Stimulated activated CD8-positive, alpha-beta memory T cell treated with anti-CD3 and anti-CD28 coated beads, Interleukin-7, amount 100 ng/mL, for 24 hours (primary cell): ENCODE measurements at regions not wholly inside any gene's neighbourhood (a gene's known extent, or its start where the extent isn't known, plus 50 kb on each side); places are given as distances from the start of the nearest gene placed in this dataset.
"Not testable (repeated sequence)": the region's sequence is repeated elsewhere in the genome, so short reads cannot be mapped to it uniquely, and the experiment has no call there.

ENCODE experiments used
- DNase-seq: peaks from one replicate; pipeline ENCODE4 v3.0.0-alpha.2; 2020; ENCODE audit warnings: low read depth

- no peak for DNase-seq
Observed at GRCh38 chr5:110306650-110307049, 419.8 kb downstream of the TMEM232 start.

DNA sequence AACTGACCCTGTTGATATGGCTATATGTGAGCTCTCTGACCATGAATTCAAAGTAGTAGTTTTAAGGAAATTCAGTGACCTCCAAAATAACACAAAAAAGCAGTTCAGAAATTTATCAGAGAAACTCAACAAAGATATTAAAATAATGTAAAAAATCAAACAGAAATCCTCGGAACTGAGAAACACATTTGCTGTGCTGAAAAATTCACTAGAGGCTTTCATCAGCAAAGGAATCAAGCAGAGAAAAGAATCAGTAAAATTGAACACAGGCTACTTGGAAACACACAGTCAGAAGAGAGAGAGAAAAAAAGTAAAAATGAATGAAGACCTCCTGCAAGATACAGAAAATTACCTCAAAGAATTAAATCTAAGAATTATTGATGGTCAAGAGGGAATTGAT lies 417.2 kb downstream of the TMEM232 start:
- DNase-seq = no peak

DNA sequence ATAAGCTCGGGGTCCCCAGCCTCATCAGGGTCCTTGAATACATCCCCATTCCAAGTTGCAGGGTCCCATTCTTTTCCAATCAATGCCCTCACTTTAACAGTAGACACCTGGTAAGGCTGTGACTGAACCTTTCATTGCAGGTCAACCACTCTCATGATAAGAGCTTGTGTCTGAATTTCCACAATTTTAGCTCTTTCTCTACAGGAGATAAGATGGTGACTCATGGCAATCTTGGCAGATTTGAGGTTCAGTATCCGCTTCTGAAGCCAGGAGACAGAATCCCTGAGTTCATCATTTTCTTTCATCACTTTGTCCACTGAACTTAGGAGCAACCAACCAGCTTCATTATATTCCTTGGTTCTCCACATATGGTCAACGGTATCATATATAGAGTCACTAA lies 409.9 kb downstream of the TMEM232 start:
- DNase-seq = not testable (repeated sequence)

GRCh38 chr5:110321117-110321516 lies 405.4 kb downstream of the TMEM232 start:
- DNase-seq = no peak

DNA sequence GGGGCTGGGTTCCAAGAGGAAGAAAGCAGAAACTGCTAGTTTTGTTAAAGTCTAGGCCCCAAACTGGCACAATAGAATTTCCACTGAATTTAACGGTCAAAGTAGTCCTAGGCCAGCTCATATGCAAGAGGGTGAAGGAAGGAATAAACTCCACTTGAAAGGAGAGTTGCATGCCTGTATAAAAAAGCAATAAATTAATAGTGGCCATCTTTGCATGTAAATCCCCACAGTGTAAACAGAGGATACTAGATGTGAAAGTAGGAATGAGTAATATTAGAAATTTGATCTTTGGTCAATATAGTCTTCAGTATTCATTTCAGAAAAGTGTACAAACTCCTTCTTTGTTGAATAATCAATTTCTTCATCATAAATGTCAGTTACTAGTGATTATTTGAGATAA lies 403.1 kb downstream of the TMEM232 start:
- no peak for DNase-seq

DNA sequence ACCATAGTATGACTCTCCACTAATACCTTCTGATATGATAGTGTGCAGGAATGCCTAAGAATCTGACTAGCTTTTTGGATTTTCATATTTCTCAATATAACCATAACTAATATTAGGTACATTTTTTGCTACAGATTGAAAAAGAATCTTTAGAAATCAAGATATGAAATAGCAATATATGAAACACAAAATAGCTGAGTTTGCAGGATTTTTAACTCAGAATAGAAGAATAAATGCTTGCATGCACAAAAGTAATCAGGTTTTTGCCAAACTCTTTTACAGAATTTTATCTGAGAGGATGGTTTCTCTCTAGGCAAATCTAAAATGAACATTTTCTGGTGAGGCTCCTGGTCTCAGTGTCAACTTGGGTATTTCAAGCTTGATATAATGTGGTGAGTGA lies 402.6 kb downstream of the TMEM232 start:
- no peak for DNase-seq

GRCh38 chr5:110324876-110325275 lies 401.6 kb downstream of the TMEM232 start:
- no peak for DNase-seq

DNA sequence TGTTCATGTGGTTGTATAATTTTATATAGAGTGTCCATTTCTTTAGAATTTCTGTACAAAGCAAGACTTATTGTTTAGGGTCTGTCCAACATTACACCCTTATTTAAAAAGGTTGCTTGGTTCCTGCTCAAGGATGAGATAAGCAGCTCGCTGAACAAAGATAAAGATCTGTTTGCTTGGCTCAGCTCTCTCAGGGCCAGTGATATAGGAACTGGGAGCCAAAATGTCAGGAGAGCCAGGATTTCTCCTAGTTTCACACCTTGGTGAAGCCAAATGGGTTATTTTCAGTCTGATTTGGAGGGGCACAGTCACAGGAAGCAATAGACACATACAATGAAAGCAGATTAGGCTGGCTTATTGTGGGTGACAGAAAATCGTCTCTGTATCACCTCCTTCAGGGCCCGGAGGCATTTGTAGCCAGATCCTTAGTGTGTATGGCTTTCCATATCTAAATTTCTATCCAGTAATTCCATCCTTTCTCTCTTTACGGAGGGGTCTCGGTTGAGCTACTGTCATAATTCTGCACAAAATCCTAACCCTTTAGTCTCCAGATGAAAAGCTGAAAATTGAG lies 396.4 kb downstream of the TMEM232 start:
- DNase-seq = no peak

GRCh38 chr5:110333384-110333783 lies 393.1 kb downstream of the TMEM232 start:
- DNase-seq = no peak

DNA sequence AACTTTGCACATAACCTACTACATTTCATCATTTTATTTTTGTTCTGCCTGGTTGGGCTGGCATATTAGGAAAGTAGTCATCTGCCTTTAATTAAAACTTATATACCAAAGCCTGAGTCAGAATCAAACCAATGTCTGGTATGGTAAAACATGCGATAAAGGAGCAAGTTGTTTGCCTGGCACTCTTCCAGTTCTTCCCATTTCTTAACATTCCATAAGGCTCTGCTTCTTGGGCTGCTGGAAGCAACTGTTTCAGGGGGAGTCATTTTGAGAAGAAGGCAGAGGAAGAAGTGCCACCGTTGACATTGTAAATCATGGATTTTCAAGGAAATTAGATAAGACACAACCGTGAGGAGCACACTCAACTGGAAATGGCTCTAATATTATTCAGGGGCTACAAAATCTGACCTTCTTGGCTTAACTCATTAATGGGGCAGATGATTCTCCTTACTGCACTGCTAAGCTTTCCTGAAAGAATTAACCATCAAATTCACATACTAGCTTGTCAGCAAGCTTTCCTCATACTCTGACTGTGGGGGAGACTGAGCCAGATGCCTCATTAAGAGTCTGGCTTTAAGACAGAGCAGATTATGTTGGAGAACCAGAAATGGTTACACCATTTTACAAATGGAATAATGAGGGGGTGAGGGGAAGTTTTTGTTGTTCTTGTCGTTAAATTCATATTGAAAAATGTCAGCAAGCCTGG lies 391.0 kb downstream of the TMEM232 start:
- DNase-seq = no peak

- no peak for DNase-seq
Observed at GRCh38 chr5:110338341-110339083, 388.0 kb downstream of the TMEM232 start.

DNA sequence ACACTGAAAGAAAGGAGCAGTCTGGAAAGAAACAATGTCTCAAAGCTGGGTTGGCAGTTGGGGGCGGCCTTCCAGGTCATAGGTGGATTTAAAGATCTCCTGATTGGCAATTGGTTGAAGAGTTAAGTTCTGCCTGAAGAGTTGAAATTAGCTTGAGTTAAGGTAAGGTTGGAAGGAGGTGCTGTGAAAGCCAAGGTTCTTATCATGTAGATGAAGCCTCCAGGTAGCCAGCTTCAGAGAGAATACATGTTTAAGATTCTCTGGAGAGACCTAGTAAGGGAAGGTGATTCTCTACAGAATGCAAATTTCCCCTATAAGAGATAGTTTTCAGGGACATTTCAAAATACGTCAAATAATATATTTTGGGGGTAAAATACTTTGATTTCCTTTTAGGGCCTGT lies 387.1 kb downstream of the TMEM232 start:
- no peak for DNase-seq

DNA sequence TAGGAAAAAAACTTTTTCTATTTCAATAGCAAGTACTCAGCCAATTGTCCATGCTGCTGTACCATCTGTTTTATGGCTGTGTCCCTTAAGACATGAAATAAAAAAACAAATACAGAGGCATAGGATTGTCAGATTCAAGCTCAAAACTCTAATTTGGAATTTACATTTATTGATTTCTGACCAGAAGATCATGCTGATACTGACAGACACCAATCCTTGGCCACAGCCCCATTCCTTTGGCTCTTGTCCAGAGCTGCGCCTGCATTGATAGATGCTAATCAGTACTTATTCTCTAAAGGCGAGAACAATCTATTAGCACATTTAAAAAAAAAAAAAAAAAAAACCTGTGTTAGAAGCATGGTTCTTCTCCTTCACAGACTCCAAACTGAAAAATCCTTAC lies 384.6 kb downstream of the TMEM232 start:
- no peak for DNase-seq

- no peak for DNase-seq
Observed at GRCh38 chr5:110342683-110343082, 383.8 kb downstream of the TMEM232 start.

DNA sequence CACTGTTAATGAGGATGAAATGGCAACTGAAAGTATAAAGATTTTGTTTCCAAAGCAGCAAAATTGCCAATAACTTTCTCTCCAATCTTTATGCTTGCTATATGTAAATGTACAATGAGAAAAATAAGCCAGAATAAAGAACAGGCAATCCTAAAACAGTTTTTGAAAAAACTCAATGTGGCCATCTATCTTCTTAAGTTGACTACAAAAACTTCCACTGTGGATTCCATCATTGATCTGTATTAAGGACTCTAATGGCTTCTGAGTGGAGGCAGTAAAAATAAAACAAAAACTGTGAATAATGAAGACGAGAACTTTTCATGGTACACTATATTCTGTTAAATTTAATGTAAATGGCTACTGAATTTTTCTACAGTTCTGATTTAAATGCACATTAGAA lies 382.9 kb downstream of the TMEM232 start:
- no peak for DNase-seq

DNA sequence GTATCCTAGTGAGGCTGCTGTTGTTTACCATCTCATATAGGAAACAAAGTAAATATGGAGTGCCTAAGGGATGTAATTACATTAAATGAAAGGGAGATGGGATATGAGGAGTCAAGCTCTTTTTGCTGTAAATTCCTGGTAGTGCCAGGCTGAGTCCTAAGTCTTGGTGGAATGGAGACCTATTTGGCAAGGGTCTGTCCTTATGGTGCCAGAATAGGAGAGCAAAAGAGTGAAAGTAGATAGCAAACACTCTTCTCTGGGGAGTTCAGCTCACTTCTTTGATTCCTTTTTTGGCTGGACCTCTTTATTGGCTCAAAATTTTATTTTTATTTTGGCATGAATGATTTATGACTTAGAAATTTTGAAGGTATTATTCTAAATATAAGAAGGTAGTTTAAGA lies 380.8 kb downstream of the TMEM232 start:
- no peak for DNase-seq

- DNase-seq = no peak
Observed at GRCh38 chr5:110346893-110347358, 379.5 kb downstream of the TMEM232 start.

- no peak for DNase-seq
Observed at GRCh38 chr5:110347781-110348180, 378.7 kb downstream of the TMEM232 start.

DNA sequence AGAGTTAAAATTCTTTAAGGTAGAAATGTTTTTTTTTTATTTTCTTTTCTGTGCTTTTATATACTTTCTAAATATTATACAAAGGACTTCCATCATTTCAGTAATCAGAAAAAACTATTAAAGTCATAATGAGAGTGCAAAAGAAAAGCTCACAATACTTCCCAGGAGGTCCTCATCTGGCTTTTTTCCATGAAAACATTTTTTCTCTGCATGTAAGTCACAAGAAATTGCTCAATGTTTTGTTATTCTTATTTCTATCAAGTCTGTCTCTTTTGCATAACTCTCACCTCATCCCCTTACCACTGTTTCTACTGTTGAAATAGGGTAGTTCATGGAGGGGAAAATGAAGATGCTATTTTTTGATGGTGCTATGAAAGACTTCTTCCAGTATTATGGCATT lies 375.0 kb downstream of the TMEM232 start:
- no peak for DNase-seq

GRCh38 chr5:110354311-110354710 lies 372.2 kb downstream of the TMEM232 start:
- DNase-seq = no peak

- DNase-seq = no peak
Observed at GRCh38 chr5:110354915-110355644, 371.4 kb downstream of the TMEM232 start.

DNA sequence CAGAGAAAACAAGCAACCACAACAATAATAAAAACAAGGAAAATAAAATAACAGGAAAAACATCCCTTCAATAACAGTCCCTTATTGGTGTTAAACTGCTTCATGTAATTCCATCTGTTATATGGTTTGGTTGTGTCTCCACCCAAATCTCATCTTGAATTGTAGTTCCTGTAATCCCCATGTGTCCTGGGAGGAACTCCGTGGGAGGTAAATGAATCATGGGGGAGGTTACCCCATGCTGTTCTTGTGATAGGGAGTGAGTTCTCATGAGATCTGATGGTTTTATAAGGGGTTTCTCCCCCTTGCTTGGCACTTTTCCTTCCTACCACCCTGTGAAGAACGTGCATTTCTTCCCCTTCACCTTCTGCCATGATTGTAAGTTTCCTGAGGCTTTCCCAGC lies 369.8 kb downstream of the TMEM232 start:
- no peak for DNase-seq

DNA sequence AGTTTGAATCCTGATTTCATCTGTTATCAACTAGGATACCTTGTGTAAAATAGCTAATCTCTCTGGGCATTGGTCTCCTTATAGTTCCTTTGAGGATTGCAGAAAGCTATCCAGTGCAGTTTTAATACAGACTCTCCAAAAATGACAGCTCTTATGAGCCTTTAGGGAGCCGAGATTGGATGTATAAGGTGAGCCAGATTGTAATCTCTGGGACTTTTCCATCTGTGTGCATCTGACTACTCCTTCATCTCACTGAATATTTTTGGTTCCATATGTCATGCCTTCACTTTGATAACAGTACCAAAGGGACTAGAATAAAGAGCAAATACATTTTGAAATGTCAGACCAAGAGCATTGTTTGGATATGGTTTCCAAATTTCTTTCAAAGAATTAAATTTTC lies 367.2 kb downstream of the TMEM232 start:
- DNase-seq = no peak
